ENCODE measurements at regions not wholly inside any gene's neighbourhood (a gene's known extent, or its start where the extent isn't known, plus 50 kb on each side); places are given as distances from the start of the nearest gene placed in this dataset.

DNA sequence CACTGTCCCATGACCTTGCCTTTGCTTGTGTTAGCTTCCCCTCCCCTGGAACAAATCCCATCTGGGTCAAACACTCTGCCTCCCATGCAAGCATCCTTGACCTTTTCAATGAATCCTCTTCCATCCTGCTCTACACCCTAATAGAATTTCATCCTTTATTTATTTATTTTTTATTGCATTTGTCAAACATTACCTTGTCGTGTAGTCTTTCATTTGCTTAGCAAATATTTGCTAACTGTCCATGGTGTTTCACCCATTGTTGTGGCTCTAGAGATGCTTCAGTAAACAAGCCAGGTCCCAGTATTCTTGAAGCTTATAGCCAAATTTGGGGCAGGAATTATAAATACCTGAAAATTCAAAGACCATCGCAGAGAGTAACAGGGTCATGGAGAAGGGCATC is 51.0 kb upstream of the MRTFB start:
- H3K27ac ChIP-seq (ENCODE audit: control insufficient read depth, insufficient read depth), result no peak overlapping the region
- no peaks in the 10 kb centered on the region for H3K36me3 ChIP-seq (ENCODE audit: control insufficient read depth in 2 of 2, insufficient read depth in 2 of 2, low read length in 1 of 2)
- no peaks in the 10 kb centered on the region for H3K79me2 ChIP-seq (ENCODE audit: control insufficient read depth, insufficient read depth, low read length)
- H3K9ac ChIP-seq (ENCODE audit: control insufficient read depth, insufficient read depth, low read length), result no peak overlapping the region
- DNase-seq (ENCODE audit: low read depth, low spot score), result no peak
- CTCF ChIA-PET, result interaction anchor here (0.6 to 1.4 kb wide), 3 partner anchors 9 to 491 kb away, joined by 3 to 4 read pairs (median 3); no protein-coding TSS in a partner anchor
- H3K4me3 ChIP-seq, result no peak overlapping the region
- TF ChIP-seq SMARCA5 (IDR thresholded peaks at IDR 0.05) (no peak), CTCF (IDR thresholded peaks at IDR 0.05 in 2 of 3, conservative IDR thresholded peaks at IDR 0.05 in 1 of 3; ENCODE audit: control insufficient read depth in 2 of 3, extremely low read depth in 1 of 3, insufficient read depth in 1 of 3, low read depth in 3 of 3, low read length in 3 of 3) (no peak), GATAD2B (conservative IDR thresholded peaks at IDR 0.05; ENCODE audit: low read depth) (no peak), SREBF1 (IDR thresholded peaks at IDR 0.05; ENCODE audit: low read length) (no peak), RB1 (IDR thresholded peaks at IDR 0.05; ENCODE audit: borderline replicate concordance) (no peak), RAD51 (IDR thresholded peaks at IDR 0.05) (no peak), KLF5 (IDR thresholded peaks at IDR 0.05; ENCODE audit: partially characterized antibody) (no peak)
- TF ChIP-seq, protein P1, sequence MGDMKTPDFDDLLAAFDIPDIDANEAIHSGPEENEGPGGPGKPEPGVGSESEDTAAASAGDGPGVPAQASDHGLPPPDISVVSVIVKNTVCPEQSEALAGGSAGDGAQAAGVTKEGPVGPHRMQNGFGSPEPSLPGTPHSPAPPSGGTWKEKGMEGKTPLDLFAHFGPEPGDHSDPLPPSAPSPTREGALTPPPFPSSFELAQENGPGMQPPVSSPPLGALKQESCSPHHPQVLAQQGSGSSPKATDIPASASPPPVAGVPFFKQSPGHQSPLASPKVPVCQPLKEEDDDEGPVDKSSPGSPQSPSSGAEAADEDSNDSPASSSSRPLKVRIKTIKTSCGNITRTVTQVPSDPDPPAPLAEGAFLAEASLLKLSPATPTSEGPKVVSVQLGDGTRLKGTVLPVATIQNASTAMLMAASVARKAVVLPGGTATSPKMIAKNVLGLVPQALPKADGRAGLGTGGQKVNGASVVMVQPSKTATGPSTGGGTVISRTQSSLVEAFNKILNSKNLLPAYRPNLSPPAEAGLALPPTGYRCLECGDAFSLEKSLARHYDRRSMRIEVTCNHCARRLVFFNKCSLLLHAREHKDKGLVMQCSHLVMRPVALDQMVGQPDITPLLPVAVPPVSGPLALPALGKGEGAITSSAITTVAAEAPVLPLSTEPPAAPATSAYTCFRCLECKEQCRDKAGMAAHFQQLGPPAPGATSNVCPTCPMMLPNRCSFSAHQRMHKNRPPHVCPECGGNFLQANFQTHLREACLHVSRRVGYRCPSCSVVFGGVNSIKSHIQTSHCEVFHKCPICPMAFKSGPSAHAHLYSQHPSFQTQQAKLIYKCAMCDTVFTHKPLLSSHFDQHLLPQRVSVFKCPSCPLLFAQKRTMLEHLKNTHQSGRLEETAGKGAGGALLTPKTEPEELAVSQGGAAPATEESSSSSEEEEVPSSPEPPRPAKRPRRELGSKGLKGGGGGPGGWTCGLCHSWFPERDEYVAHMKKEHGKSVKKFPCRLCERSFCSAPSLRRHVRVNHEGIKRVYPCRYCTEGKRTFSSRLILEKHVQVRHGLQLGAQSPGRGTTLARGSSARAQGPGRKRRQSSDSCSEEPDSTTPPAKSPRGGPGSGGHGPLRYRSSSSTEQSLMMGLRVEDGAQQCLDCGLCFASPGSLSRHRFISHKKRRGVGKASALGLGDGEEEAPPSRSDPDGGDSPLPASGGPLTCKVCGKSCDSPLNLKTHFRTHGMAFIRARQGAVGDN (IDR thresholded peaks at IDR 0.05), result no peak
- TF ChIP-seq, protein P2, sequence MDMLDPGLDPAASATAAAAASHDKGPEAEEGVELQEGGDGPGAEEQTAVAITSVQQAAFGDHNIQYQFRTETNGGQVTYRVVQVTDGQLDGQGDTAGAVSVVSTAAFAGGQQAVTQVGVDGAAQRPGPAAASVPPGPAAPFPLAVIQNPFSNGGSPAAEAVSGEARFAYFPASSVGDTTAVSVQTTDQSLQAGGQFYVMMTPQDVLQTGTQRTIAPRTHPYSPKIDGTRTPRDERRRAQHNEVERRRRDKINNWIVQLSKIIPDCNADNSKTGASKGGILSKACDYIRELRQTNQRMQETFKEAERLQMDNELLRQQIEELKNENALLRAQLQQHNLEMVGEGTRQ (IDR thresholded peaks at IDR 0.05; ENCODE audit: borderline replicate concordance, low read depth, low read length), result no peak
- H4K20me1 ChIP-seq (ENCODE audit: control insufficient read depth, insufficient read depth), result no peaks in the 10 kb centered on the region
- no peak overlapping the region for H3K4me2 ChIP-seq (ENCODE audit: control insufficient read depth, insufficient read depth)
- 39% methylated on average over 2 of the region's 2 CpGs for WGBS (ENCODE audit: insufficient coverage, insufficient replicate concordance, low lambda C conversion rate, missing lambda C conversion rate)
- ATAC-seq, result no peak
- in situ Hi-C loops (cut with MboI), result no loop called here
- FAIRE-seq, result no peak
- RAD21 ChIA-PET (ENCODE audit: unreplicated experiment), result no interaction called here
- H3K27me3 ChIP-seq (replicated peaks in 1 of 2; ENCODE audit: control insufficient read depth in 2 of 2, insufficient read depth in 2 of 2, low read length in 1 of 2), result no peaks in the 10 kb centered on the region
- H3K9me3 ChIP-seq (replicated peaks; ENCODE audit: control insufficient read depth, insufficient read depth, low read length), result no peaks in the 10 kb centered on the region
- no peaks in the 10 kb centered on the region for H3K4me1 ChIP-seq (ENCODE audit: control insufficient read depth, insufficient read depth, low read length)
- SMC1A ChIA-PET (ENCODE audit: uncharacterized antibody, unreplicated experiment), result interaction anchor here (1.4 kb wide), 1 partner anchor 97 kb away, joined by 3 read pairs; no protein-coding TSS in a partner anchor
- POLR2A ChIA-PET, result no interaction called here
- H2AFZ ChIP-seq (ENCODE audit: control insufficient read depth, low read depth, low read length), result no peak overlapping the region
- no TSS peak for BruUV-seq (replicated peaks)
- intact Hi-C loops (cut with micrococcal nuclease; ENCODE audit: unreplicated experiment), result no loop called here
